ENCODE measurements at regions not wholly inside any gene's neighbourhood (a gene's known extent, or its start where the extent isn't known, plus 50 kb on each side); places are given as distances from the start of the nearest gene placed in this dataset.

- TF ChIP-seq CTCF (IDR thresholded peaks at IDR 0.05) (no peak), POLR2A (IDR thresholded peaks at IDR 0.05) (no peak)
Observed at GRCh38 chr2:153601812-153602211, 123.2 kb upstream of the RPRM start.

Measured in vagina (tissue), 2 donors.